GDM1 (cell line): ENCODE measurements at regions not wholly inside any gene's neighbourhood (a gene's known extent, or its start where the extent isn't known, plus 50 kb on each side); places are given as distances from the start of the nearest gene placed in this dataset.

Source experiments
- DNase-seq: peaks from one replicate; lab custom pipeline; 2025; lab: John Stamatoyannopoulos, UW

DNA sequence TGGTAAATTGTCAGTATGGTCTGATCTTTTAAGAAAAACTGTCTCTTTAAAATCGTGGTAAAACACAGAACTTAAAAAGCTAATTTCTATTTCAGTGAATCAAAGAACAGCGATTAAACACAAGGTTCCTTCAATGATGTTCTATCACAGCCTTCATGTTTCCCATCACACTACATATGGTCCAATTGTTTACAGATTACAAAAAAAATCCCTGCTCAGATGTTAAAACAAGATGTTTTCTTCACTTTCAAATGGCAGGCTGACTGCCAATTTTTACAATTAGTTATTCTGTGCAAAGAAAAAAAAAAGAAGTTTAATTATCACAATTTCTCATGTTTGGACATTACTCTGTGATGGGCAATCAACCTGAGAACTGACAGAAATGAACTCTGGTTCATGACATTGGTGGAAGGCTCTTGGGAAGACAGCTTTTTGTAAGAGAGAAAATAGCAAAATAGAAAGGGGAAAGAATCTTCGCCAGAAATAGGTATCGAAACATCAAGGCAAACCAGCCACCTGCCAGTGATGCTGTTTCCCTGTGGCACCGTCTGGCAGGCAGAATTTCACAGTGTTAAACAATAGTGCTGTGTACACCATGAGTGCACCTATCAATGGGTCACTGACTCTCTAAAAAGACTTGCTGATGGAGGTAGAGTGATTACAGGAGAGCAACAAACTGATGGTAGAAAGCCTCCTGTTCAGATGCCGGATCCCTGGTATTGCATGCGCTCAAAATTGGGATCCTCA lies 1020.0 kb upstream of the ARRDC3 start:
- DNase-seq = no peak

DNA sequence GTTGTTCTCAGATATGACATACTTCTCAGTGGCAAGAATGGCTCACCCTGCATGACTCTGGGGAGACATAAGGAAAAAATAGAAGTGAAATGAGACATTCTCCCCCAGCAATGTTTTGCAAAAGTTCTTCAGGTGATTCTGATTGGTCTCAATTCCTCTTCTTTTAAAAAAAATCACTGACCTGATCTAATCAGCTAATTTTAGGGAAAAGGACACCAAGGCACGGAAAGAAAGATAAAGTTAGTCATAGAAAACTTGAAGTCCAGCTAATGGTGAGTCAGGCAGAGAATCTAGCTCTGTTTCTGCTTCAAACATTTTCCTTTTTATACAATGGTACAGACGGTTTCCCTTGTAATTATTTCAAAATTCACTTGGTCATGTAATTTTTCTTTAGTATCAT lies 1018.9 kb upstream of the ARRDC3 start:
- no peak for DNase-seq

DNA sequence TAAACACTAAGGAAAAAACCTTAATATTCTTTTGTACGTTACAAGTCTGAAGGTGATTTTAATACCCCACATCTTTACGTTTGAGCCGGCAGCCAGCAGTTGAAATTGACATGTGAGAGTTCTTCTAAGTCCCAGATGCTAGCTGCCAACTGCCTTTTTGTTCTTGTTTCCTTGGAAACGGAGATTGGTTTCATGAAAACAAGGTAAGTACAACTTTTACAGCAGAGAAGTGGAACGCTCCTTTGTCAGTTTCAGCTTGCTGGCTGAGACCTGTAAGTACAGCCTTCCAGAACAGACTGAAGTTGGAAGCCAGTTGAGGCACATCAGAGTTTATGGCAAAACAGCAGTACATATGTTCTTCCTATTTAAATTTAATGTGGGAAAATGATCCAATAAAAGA lies 1018.4 kb upstream of the ARRDC3 start:
- no peak for DNase-seq

DNA sequence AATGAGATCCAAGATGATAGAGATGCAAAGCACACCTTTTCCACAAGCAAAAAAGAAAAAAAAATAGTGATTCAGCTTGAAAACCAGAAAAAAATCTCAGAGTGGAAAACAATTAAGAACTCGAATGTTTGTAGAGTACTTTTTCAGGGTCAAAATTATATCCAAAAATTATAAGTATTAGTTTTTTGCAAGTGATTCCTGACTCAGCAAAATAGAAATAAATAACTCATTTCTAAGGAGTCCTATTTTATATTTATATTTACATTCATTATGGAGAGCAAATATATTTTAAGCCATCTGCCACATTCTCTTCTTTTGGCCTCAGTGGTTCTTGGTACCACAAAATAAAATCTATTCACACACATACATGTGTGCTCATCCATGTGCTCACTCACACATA lies 1011.8 kb upstream of the ARRDC3 start:
- DNase-seq = no peak

DNA sequence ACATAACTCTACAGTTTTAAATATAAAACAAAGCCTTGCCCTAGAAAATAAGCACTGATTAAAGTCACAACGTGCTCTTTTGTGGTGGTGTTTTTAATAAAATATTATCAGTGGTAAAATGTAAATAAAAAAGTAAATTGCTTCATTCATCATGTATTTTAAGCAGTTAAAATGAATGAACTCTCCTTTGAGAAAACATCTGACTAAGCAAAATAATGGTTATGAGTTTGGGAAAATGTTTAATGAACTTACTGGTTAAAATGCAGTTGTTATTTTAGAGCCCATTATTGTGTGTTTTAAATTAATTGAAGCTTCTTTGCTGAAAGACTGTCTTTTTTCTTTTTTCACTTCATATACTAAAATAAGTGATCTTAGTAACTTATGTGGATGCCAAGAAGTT lies 1007.5 kb upstream of the ARRDC3 start:
- DNase-seq = no peak

DNA sequence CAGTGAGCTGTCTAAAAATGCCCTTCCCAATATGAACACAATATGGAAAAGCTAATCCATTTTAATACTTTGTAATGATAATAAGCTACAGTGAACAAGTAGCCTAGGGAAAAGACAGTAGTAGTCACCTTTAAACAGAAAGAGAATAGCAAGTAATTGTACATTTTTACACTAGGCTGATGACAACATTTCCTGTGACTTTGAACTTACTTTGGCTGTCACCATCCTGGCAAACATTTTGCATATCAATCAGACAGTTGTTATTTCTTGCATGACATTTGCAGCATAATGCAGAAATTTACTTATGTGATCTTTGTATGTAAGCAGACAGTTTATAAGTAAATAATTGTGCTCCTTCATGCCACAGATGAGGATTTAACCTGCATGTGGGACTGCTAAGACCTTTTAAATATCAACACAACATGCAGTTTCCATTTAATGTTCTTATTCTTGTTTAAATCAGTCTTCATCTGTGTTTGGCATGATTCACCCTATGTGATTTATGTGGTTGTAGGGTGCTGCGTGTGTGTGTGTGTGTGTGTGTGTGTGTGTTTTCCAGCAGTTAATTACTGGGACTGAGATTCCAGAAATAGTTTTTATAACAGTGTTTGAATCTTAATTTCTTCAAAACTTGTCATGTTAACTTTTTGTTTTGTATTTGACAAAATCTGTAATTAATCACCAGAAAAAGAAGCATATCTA lies 997.1 kb upstream of the ARRDC3 start:
- DNase-seq = no peak

DNA sequence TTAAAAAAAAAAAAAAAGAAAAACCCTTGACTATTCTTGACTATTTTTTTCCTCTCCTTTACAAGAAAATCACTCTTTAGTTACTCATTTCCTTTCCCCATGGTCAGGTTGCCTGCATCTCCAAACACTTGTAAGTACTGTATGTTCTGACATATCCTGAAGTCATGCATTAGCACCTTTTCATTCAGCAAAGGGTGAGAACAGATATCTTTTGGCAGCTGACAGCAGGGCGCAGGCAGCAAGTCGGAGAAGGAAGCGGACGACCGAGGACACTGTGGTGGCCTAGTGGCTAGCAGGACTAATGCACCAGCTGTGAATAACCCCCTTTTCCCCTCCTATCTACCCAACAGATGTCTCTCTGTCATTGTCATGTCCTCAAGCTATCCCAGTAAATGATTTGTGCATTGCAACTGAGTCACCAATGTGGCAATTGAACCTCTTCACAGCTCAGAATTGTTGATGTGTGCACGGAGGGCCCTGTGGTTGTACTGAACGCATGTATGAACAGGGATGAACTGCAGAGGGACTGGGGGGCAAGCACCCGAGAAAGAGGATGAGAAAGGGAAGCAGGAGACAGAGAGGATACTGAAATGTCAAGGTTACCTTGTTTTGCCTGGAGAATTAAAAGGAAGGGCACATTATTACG lies 996.0 kb upstream of the ARRDC3 start:
- no peak for DNase-seq

DNA sequence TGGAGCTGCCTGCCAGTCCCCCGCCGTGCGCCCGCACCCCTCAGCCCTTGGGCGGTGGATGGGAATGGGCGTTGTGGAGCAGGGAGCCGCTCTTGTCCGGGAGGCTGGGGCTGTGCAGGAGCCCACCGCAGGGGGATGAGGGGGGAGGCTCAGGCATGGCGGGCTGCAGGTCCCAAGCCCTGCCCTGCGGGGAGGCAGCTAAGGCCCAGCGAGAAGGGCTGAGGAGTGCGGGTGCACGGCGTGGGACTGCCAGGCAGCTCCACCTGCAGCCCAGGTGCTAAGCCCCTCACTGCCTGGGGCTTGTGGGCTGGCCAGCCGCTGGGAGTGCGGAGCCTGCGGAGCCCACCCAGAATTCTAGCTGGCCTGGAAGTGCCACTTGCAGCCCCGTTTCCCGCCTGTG lies 991.7 kb upstream of the ARRDC3 start:
- DNase-seq = no peak

DNA sequence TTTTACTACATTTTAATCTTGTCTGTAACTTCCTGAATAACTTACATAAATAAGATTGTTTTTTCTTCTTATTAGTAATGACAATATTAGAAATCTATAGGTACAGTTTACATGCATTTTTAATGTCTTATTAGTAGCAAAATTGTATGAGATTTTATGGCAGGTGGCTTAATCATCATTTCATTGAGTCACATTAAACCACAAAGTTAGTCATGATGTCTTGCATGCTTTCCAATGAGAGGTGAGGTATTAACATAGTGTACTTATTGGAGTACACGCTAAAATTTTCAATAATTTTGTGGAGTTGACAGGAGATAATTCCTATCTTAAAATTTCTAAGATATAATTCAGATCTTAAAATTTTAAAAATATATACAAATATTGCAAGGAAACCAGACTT lies 989.6 kb upstream of the ARRDC3 start:
- no peak for DNase-seq

DNA sequence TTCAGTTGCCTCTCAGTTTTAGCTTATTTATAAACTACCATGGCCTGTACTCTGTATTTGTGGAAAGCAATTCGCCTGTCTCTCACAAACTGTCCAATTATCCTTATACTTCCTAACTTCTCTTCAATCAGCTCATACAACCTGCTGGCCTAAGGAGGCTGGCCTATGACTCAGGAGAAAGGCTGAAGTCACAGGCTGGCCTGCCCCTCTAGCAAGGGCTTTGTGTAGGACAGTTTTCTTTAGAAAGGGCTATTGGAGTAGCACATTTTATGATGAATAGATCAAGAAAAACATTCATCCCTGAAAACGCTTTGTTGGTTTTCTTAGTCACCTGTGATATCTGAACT lies 988.7 kb upstream of the ARRDC3 start:
- DNase-seq = no peak

DNA sequence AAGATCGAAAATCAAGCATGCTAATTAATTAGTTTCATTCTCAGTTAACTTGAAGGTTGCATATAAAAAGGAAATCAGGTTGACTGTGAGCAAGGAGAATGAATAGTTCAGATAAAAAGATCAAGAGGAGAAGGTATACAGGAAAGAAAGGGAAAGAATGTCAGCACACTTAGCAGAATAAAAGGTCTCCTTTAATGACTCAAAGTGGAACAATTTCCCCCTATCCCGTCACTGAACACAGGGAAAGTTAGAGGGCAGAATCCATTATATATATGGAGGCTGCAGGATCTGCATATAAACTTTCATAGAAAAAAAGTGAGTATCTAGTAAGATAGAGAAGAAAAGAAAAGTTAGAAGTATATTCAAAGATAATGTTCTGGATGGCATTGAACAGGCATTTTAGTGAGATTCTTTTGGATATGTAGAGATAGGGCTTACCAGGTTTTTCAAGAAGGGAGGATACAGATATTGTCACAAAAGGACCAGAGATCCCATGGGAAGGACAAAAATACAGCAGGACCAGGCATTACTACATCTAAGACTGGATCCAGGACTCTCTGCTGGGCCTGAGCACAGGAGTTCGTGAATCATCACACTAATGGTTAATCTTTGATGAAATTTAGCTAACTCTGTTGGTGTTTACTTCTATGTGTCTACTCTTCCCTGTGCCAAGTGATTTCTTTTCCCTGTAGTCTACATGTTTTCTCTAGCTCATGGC lies 988.2 kb upstream of the ARRDC3 start:
- no peak for DNase-seq

DNA sequence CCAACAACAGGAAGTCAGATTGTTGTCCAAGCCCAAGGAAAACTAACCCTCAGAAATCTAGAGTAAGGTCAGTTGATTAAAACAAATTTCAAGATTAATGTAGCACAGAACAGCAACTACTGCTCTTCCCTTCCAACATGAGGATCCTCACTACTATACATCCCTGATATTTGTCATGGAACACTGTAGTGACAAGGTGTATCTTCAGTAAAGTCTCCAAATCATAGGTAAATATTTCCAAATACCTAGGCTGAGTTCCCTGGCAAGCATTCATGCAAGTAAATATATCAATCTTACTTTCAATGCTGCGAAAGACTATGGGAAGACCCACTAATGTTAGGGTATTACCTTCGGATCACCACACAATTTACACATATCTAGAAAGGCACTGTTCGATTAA lies 986.9 kb upstream of the ARRDC3 start:
- DNase-seq = no peak

DNA sequence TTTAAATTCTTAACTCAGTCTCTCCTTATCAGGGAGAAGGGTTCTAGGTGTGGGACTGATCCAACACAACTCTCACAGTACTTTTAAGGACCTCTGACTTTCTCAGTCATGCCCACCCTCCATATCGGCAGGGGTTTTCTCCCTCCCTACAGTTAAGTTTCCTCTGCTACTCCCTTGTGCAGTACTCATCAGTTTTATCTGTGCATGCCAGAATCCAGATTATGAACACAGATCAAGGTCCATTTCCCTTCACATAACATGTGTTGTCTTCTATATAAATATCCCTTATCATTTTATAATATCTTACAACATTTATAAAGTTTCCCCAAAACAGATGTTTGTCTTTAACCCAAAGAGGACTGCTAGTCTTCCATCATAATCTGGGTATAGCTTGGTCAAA lies 986.5 kb upstream of the ARRDC3 start:
- DNase-seq = no peak

DNA sequence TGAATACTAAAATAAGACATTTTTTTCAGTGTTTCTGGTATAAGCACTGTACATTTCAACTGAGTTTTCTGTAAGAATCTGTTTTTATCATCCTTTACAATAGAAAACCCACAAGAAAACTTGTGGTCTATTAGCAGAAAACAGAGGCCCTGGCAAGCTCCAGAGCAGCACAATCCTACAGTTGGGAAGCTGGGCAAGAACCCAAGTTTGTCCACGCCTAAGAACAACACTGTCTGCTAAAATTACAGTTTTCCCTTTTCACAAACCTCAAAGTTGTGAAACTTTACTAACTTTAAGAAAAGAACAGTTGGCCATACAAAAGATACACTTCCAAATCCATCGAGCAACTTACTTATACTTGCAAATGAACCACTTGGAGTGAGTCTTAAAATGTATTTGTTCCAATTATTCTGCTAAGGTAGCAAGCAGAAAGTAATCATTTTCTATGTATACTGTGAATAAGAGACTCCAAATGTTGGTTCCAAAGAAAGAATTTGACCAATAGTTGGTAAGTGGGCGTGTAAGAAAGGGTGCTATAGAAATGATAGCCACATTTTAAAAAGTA lies 982.0 kb upstream of the ARRDC3 start:
- DNase-seq = no peak

DNA sequence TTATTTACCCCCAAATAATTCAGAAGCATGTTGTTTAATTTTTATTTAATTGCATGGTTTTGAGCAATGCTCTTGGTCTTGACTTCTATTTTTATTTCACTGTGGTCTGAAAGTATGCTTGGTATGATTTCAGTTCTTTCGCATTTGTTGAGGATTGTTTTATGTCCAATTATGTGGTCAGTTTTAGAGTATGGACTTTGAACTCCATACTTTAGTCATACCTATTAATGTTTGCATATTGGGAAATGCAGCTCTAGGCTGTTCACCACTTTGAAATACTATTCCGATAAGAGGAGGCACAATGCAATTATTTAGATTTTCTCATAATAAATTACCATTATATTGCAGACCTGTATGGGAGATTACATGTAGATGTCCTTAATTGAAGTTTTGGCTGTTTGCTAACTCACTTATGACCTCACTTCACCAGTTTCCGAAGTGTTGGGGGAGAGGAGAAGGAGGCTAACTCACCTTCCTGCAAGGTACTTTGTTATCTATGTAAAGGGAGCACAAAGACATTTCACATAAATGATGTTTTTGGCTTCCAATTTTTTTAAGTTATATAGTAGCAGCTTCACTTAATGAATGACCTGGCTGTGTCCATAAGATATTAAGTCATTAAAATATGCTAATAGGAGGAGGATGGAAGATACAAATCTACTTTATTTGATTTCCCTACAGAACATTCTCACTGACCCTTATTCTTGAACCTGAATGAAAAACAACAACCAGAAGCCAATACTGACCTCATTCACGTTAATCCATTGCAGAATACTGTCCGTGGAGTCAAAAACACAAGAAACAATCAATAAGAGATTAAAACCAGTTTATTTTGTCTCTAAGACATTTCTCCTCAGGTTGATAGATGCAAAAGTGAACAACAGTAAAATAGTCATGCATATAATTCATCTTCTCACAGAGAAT lies 970.3 kb upstream of the ARRDC3 start:
- DNase-seq = no peak

DNA sequence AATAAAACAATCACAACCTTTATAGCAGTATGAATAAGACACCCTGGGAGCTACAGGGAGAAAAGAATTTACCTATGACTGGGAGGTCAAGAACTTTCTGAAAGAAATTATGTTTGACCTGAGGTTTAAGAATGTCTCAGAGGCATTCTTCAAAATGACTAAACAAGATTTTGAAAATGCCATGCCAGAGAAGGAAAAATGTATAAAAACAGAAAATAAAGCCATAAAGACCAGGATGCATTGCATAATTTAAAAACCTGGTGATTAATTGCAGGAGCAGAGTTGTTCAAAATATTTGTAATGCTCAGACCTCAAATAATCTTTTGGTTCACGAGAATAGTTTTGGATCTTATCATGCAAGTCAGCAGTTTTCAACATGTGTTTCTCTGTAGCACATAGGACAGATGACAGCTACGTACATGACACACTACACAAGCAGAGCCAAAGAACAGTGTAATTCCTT lies 954.7 kb upstream of the ARRDC3 start:
- DNase-seq = no peak

DNA sequence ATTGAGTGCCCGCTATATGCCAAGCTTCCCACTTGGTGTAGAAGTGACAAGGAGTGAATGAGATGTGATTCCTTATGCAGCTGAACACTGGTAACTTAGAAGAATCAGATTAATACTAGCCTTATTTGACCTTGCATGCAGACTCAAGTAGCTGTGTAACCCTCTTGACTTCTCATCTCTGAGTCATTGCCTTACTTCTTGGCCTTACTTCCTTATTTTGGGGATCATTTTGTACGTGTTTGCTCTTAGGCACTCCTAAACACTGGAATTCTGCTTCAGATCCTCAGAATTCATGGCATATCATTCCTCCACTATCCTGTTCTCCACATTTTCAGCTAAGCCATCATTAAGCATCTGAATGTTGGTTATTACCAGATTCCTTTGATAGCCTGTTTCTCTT lies 948.9 kb upstream of the ARRDC3 start:
- no peak for DNase-seq

DNA sequence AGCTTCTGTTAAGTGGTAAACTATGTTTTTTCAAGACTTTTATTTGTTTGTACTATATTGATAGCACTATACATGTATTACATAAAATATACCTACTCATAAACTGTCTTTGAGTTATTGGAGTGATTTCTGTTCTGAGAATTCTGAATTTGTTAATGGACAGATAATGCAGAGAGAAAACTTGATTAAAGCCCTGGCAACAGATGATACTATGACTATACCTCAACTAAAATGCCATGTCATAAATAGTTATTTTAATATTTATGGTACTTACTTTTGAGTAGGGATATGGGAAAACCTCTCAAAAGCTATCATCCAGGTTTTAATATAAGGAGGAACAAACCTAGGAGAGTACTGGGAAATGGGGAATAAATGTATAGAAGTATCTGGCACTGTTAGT lies 947.2 kb upstream of the ARRDC3 start:
- no peak for DNase-seq

DNA sequence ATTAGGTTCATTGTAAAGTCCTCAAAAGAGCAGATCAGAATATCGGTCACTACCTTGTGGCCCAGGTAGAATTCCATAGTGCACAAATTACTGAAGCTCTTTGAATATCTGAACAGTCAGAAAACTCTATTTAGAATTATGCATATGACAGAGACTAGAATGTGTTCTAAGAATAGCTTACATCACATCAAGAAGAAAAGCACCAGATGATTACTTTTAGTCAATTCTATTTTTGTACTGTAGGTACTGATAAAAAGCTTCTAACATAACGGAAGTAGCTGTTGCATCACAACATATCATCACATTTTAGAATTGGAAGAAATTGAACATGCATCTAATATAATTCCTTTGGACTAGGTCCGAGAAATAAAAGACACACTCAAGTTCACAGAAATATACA lies 946.6 kb upstream of the ARRDC3 start:
- DNase-seq = no peak

DNA sequence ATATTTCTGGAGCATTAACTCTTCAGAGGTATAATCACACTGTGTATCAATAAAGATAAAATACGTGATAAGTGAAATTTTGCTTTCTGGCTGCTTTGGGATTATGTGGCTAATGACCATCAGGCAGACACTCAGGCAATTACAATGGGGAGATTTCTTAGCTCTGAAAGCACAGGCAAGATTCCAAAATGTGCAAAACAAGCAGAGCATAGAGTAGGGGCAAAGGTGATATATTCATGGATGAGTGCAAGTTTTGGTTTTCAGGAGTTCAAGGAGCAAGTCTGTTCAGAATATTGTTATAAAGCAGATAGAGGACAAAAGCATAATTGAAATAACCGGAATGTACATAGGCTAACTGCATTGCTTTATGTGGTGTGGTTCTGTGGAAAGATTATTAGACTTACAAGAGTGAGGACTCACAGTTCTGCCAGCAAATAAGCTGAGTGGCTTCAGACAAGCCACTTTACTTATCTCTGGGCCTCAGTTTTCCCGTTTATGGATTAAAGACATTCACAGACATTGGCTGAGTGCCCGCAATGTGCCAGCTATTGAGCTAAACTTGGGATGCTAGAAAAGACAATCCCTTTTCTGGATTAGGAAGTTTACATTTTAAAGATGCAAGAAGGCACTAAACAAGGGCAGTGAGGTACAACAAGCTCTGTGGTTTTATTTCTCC lies 945.6 kb upstream of the ARRDC3 start:
- no peak for DNase-seq

DNA sequence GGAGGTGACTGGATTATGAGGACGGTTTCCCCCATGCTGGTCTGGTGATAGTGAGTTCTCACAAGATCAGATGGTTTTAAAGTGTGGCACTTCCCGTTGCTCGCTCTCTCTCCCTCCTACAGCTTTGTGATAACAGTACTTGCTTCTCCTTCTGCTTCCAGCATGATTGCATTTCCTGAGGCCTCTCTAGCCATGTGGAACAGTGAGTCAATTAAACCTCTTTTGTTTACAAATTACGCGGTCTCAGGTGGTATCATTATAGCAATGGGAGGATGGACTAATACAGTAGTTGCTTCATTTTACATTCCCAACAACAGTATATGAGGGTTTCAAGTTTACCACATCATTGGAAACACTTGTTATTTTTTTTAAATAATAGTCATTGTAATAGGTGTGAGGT lies 937.3 kb upstream of the ARRDC3 start:
- no peak for DNase-seq
